RWPE1 (cell line): ENCODE measurements at regions not wholly inside any gene's neighbourhood (a gene's known extent, or its start where the extent isn't known, plus 50 kb on each side); places are given as distances from the start of the nearest gene placed in this dataset.

Source experiments
- CTCF ChIA-PET: fragments of 350-600 bp; sonication (Branson Sonifier 250); formaldehyde crosslinking; extraction: SDS; loops from one replicate; lab custom pipeline; 2021; lab: Yijun Ruan, JAX
- POLR2A ChIA-PET: fragments of 400-600 bp; formaldehyde crosslinking; extraction: SDS; loops from one replicate; lab custom pipeline; 2020; ENCODE audit warnings: antibody characterized with exemption; ENCODE audit not compliant: low non-redundant PET; lab: Yijun Ruan, JAX
- DNase-seq: peaks from one replicate; pipeline ENCODE4 v3.0.0; 2012; ENCODE audit warnings: low spot score
- H3K27ac ChIP-seq: fragments of 450-650 bp; 2 replicates; pipeline ENCODE4 v1.5.1; 2017
- TF ChIP-seq, protein P1 (sequence below): fragments of 450-650 bp; conservative IDR thresholded peaks from 2 replicates; pipeline ENCODE4 v1.5.1; 2017; ENCODE audit warnings: low read depth, mild to moderate bottlenecking

DNA sequence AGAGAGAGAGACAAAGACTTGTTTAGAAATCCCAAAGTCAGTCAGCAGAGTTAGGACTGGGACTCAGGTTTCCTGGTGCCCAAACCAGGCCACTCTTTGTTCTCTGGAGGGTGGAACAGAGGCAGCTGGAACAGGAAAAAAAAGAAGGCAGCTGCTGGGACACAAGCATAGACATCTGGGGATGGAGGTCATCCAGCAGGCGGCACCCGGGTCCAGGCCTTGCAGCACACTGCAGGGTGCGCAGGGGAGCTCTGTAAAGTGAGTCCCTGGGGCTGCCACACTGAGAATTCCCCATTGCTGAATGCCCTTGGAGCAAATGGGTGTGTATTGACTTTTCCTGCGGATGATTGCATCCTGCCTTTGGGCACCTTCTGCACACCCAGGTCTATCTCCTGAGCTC, 222.9 kb upstream of the CSF3R start:
- ChIA-PET POLR2A (no interaction called here), CTCF (interaction anchor here (0.7 kb wide), 1 partner anchor 117 kb away, joined by 3 read pairs; no protein-coding TSS in a partner anchor)

DNA sequence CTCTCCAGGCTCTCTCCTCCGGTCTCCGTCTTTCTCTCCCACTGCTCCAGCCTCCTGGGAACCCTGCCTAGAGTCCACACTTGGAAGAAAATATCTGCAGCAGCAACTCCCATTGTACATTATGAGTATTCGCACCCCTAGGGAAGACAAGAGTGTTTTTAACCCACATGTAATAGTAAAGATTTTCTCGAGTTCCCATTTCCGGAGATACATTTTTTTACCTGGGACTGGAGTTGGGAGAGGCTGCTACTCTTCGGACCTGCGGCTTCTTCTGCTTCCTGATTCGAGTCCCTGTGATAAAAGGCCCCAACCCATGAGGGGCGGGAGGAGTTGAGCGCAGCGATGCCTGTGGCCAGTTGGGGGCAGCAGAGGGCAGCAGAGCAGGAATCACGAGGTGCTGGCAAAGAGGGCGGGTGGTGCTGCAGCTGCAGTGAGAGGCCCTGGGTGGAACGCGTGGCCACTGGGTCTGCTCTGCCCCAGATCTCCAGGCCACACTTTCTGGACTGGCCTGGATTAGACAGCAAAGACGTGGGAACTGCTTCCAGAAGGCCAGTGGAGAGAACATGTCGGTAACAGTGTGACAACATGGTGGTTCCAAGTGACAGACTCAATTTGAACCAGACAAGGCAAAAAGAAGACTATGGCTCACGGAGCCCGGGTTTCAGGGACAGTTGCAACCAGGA, 221.0 kb upstream of the CSF3R start:
- DNase-seq: peak; percentile 75
- TF ChIP-seq, protein P1, sequence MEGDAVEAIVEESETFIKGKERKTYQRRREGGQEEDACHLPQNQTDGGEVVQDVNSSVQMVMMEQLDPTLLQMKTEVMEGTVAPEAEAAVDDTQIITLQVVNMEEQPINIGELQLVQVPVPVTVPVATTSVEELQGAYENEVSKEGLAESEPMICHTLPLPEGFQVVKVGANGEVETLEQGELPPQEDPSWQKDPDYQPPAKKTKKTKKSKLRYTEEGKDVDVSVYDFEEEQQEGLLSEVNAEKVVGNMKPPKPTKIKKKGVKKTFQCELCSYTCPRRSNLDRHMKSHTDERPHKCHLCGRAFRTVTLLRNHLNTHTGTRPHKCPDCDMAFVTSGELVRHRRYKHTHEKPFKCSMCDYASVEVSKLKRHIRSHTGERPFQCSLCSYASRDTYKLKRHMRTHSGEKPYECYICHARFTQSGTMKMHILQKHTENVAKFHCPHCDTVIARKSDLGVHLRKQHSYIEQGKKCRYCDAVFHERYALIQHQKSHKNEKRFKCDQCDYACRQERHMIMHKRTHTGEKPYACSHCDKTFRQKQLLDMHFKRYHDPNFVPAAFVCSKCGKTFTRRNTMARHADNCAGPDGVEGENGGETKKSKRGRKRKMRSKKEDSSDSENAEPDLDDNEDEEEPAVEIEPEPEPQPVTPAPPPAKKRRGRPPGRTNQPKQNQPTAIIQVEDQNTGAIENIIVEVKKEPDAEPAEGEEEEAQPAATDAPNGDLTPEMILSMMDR: peak; percentile 73
- CTCF ChIA-PET: interaction anchor here (0.7 kb wide), 1 partner anchor 869 kb away, joined by 3 read pairs; no protein-coding TSS in a partner anchor
- H3K27ac ChIP-seq: no peak overlapping the region
- POLR2A ChIA-PET: no interaction called here

More for the DNA sequence above, 222.9 kb upstream of the CSF3R start:
- DNase-seq: no peak
- no peak overlapping the region for H3K27ac ChIP-seq
- TF ChIP-seq, protein P1: no peak

DNA sequence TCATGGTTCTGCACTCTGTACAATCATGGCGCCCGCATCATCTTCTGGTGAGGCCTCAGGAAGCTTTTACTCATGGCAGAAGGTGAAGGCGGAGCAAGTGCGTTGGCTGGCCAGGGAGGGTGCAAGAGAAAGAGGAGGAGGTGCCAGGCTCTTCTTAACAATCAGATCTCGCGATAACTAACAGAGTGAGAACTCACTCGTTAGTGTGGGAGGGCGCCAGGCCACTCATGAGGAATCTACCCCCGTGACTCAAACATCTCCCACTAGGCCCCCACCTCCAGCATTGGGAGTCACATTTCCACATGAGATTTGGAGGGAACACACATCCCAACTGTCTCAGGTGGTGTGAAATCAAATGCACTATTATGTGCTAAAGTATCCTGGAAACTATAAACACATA, 220.2 kb upstream of the CSF3R start:
- DNase-seq: no peak
- TF ChIP-seq, protein P1: no peak
- POLR2A ChIA-PET: no interaction called here
- CTCF ChIA-PET: no interaction called here
- H3K27ac ChIP-seq: no peak overlapping the region

DNA sequence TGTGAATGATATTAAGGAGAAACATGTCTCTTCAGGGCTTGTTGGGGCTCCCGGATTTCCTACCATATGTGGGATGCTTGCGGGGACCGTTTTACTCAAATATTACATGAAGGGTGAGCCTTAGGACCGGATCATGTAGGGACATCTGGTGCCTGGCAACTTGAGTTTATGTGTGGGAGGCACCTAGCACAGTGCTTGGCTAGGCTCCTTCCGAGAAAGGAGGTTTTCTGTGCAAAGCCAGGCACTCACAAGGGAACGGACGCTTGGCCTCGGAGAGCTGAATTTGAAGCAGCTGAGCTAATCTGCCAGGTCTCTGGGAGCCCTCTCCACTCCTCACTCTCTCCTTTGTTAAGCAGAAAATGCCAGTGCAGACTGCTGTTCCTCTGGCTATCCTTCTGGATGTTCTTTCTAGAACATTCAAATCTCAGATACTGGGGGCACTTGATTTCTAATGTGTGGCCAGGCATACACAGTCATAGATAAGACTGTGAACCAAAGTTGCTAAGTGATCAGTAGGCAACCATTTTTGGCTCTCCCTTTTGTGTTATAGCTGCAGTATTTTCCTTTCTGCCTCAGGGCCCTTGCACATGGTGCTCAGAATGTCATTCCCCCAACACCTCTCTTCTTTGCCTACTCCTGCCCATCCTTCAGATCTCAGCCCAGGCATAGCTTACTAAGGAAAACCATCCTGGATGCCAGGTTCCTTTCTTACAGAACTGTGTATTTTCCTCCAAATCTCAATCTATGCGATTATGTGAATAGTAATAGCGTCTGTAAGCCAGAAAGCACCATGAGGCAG, 216.6 kb upstream of the CSF3R start:
- ChIA-PET POLR2A (no interaction called here), CTCF (interaction anchor here (0.7 kb wide), 1 partner anchor 144 kb away, joined by 3 read pairs; no protein-coding TSS in a partner anchor)
- TF ChIP-seq, protein P1: no peak
- H3K27ac ChIP-seq: no peak overlapping the region
- DNase-seq: no peak

DNA sequence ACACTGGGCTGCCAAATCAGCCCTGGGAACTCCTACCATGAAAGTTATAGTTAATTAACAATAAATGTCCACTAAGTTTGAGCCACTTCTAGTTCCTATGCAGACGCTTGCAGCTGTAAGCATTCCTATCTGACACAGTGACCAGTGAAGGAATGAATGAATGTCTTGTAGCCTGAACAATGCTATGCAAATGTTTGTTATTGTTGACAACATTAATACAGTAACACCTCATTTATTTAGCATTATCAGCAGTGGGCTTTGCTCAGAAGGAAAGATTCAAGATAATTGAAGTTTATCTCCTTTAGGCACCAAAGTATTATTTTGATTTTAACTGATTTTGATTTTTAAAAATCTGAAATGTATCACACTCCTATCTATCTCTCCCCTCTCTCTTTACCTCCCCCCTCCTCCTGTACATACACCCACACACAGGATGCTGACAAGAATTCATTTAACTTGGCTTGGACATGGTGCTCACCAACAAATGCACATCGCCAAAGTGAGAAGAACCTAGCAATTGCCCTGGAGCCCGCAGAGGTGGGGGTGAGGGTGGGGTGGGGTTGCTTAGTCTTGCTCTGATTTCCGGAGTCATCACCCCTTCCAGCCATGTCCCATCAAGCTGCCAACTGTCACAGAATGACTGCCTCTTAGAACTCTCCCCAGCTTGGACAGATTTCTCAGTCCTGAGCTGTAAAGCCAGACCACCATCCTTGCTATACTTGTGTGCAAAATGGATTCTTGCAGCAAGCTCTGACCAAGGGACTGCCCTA, 215.3 kb upstream of the CSF3R start:
- POLR2A ChIA-PET: no interaction called here
- TF ChIP-seq, protein P1: no peak

More for the DNA sequence above, 215.3 kb upstream of the CSF3R start:
- no peak overlapping the region for H3K27ac ChIP-seq
- DNase-seq: no peak
- CTCF ChIA-PET: interaction anchor here (0.6 kb wide), 1 partner anchor 632 kb away, joined by 3 read pairs; no protein-coding TSS in a partner anchor
